Loucy (cell line): ENCODE measurements at regions not wholly inside any gene's neighbourhood (a gene's known extent, or its start where the extent isn't known, plus 50 kb on each side); places are given as distances from the start of the nearest gene placed in this dataset.
"Not testable (repeated sequence)": the region's sequence is repeated elsewhere in the genome, so short reads cannot be mapped to it uniquely, and the experiment has no call there.

Experiments used
- H2AFZ ChIP-seq: fragments of 200-600 bp; sonication (generic); 2 replicates; pipeline ENCODE4 v1.6.0; 2016; ENCODE audit warnings: antibody characterized with exemption, mild to moderate bottlenecking, low read length, moderate library complexity
- H3F3A ChIP-seq: fragments of 200-600 bp; 2 replicates; pipeline ENCODE4 v1.6.0; 2016; ENCODE audit warnings: antibody characterized with exemption, low read depth, mild to moderate bottlenecking
- H3K27me3 ChIP-seq: fragments of 200-600 bp; sonication (generic); 2 replicates; pipeline ENCODE4 v1.6.1; 2014; ENCODE audit warnings: low read length, mild to moderate bottlenecking; ENCODE audit not compliant: insufficient read depth, poor library complexity, severe bottlenecking
- H3K36me3 ChIP-seq: fragments of 200-600 bp; sonication (generic); 2 replicates; pipeline ENCODE4 v1.6.1; 2016; ENCODE audit warnings: low read length; ENCODE audit not compliant: insufficient read depth
- H3K4me1 ChIP-seq: fragments of 200-600 bp; sonication (generic); 2 replicates; pipeline ENCODE4 v1.5.1; 2014; ENCODE audit warnings: low read length, mild to moderate bottlenecking; ENCODE audit not compliant: insufficient read depth, poor library complexity, severe bottlenecking
- H3K4me2 ChIP-seq: fragments of 200-600 bp; sonication (generic); 2 replicates; pipeline ENCODE4 v1.6.0; 2014; ENCODE audit warnings: antibody characterized with exemption, low read length, low read depth, mild to moderate bottlenecking; ENCODE audit not compliant: poor library complexity, severe bottlenecking
- H3K4me3 ChIP-seq: fragments of 200-600 bp; sonication (generic); 2 replicates; pipeline ENCODE4 v1.5.1; 2014; ENCODE audit warnings: low read length, mild to moderate bottlenecking, mixed read lengths; ENCODE audit not compliant: poor library complexity, severe bottlenecking
- H3K79me2 ChIP-seq: fragments of 200-600 bp; sonication (generic); 2 replicates; pipeline ENCODE4 v1.6.1; 2014; ENCODE audit warnings: low read length; ENCODE audit not compliant: insufficient read depth
- H3K9ac ChIP-seq: fragments of 200-600 bp; sonication (generic); 2 replicates; pipeline ENCODE4 v1.6.0; 2014; ENCODE audit warnings: mild to moderate bottlenecking, low read depth, low read length, moderate library complexity; ENCODE audit not compliant: poor library complexity, severe bottlenecking
- H3K9me2 ChIP-seq: fragments of 200-600 bp; sonication (generic); replicated peaks from 2 replicates; pipeline ENCODE4 v1.6.1; 2016; ENCODE audit warnings: low read depth, low read length, mixed read lengths
- H3K9me3 ChIP-seq: fragments of 200-600 bp; sonication (generic); 2 replicates; pipeline ENCODE4 v1.6.1; 2014; ENCODE audit warnings: mild to moderate bottlenecking, antibody characterized with exemption, low read length, low read depth; ENCODE audit not compliant: insufficient read depth
- H4K20me1 ChIP-seq: fragments of 200-600 bp; sonication (generic); 2 replicates; pipeline ENCODE4 v1.6.0; 2014; ENCODE audit warnings: antibody characterized with exemption, low read length, mild to moderate bottlenecking; ENCODE audit not compliant: insufficient read depth, poor library complexity, severe bottlenecking

GRCh38 chr7:35915247-35915955 lies 114.5 kb downstream of the SEPTIN7 start:
- Histone ChIP-seq H3K4me3 (peak overlapping the region; percentile 18), H3K9ac (peak overlapping the region; percentile 26), H3K4me2 (peak overlapping the region; percentile 19), H2AFZ (peak overlapping the region; percentile 46)
- not testable (repeated sequence) for H3F3A ChIP-seq, H3K9me2 ChIP-seq, H3K36me3 ChIP-seq, H3K79me2 ChIP-seq, H4K20me1 ChIP-seq, H3K4me1 ChIP-seq, H3K9me3 ChIP-seq, H3K27me3 ChIP-seq

GRCh38 chr7:35918217-35918616 lies 117.4 kb downstream of the SEPTIN7 start:
- not testable (repeated sequence) for H2AFZ ChIP-seq, H4K20me1 ChIP-seq, H3K9me2 ChIP-seq, H3K4me2 ChIP-seq, H3K4me3 ChIP-seq, H3K36me3 ChIP-seq, H3K9me3 ChIP-seq, H3K9ac ChIP-seq, H3K4me1 ChIP-seq, H3K27me3 ChIP-seq, H3F3A ChIP-seq, H3K79me2 ChIP-seq

GRCh38 chr7:35919607-35920006 lies 118.8 kb downstream of the SEPTIN7 start:
- Histone ChIP-seq H3K4me3 (peak overlapping the region; percentile 56), H3K4me2 (peak overlapping the region; percentile 60)
- H3K9ac ChIP-seq, H3K9me2 ChIP-seq, H3K27me3 ChIP-seq, H3K79me2 ChIP-seq, H4K20me1 ChIP-seq, H3K4me1 ChIP-seq, H3K36me3 ChIP-seq, H3F3A ChIP-seq, H2AFZ ChIP-seq, H3K9me3 ChIP-seq: not testable (repeated sequence)

- H3K36me3 ChIP-seq, H4K20me1 ChIP-seq, H3F3A ChIP-seq, H3K27me3 ChIP-seq, H2AFZ ChIP-seq, H3K9ac ChIP-seq, H3K4me2 ChIP-seq, H3K9me3 ChIP-seq, H3K9me2 ChIP-seq, H3K4me1 ChIP-seq, H3K4me3 ChIP-seq, H3K79me2 ChIP-seq: not testable (repeated sequence)
Observed at GRCh38 chr7:35921338-35921737, 120.5 kb downstream of the SEPTIN7 start.

- H3K9ac ChIP-seq, H3K9me3 ChIP-seq, H3F3A ChIP-seq, H3K36me3 ChIP-seq, H3K79me2 ChIP-seq, H3K9me2 ChIP-seq, H3K4me1 ChIP-seq, H3K27me3 ChIP-seq, H3K4me2 ChIP-seq, H3K4me3 ChIP-seq, H4K20me1 ChIP-seq, H2AFZ ChIP-seq: not testable (repeated sequence)
Observed at GRCh38 chr7:35924668-35925067, 123.8 kb downstream of the SEPTIN7 start.

- H4K20me1 ChIP-seq, H3K4me2 ChIP-seq: not testable (repeated sequence)
Observed at GRCh38 chr7:35926966-35927365, 126.1 kb downstream of the SEPTIN7 start.

GRCh38 chr7:35931134-35931533 lies 130.3 kb downstream of the SEPTIN7 start:
- not testable (repeated sequence) for H2AFZ ChIP-seq, H4K20me1 ChIP-seq, H3K4me1 ChIP-seq, H3K9ac ChIP-seq, H3K9me3 ChIP-seq, H3K79me2 ChIP-seq, H3K36me3 ChIP-seq, H3K27me3 ChIP-seq, H3K9me2 ChIP-seq, H3F3A ChIP-seq, H3K4me2 ChIP-seq, H3K4me3 ChIP-seq

More at GRCh38 chr7:35926966-35927365, 126.1 kb downstream of the SEPTIN7 start:
- H3K79me2 ChIP-seq, H3K36me3 ChIP-seq, H3K27me3 ChIP-seq, H3K9ac ChIP-seq, H2AFZ ChIP-seq, H3F3A ChIP-seq, H3K9me2 ChIP-seq, H3K4me1 ChIP-seq, H3K4me3 ChIP-seq, H3K9me3 ChIP-seq: not testable (repeated sequence)
